Mucosa of gallbladder (tissue), 1 donor: ENCODE measurements at regions not wholly inside any gene's neighbourhood (a gene's known extent, or its start where the extent isn't known, plus 50 kb on each side); places are given as distances from the start of the nearest gene placed in this dataset.

Experiments
- DNase-seq: peaks from one replicate; pipeline ENCODE4 v3.0.0-alpha.2; 2020; ENCODE audit warnings: low spot score
- donor health status: DM: no; HTN: no; CAD: no.

DNA sequence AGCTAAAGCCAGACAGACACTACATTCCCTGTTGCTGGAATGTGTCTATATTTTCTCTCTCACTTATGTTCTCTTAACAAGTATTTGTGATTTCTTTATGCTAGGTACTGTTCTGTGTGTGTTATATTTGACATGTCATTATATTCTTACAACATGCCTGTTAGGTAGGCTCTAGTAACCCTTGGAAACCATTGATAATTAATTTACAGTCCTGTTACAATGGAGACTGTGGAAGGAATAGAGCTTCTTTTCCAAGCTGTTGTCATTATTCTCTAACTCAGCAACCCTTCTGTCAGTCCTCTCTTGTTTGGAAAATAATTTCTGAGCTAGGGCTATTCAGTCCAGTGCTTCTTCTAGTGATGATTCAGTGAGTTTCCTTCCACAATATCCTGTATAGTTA lies 419.1 kb upstream of the BOD1L1 start:
- no peak for DNase-seq

DNA sequence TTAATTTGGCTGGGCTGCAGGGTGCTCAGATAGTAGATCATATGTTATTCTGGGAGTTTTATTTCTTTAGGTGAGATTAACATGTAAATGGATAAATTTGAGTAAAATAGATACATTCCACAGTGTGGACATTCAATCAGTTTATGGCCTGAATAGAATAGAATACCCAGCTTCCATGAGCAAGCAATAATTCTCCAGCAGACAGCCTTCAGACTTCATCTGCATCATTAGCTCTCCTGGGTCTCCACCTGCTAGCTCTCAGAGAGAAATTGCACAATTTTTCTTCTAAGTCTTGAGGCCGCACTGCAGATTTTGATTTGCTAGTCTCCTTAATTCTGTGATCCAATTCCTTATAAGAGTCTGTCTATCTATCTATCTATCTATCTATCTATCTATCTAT lies 420.3 kb upstream of the BOD1L1 start:
- DNase-seq = no peak

- no peak for DNase-seq
Observed at GRCh38 chr4:14049946-14050345, 422.4 kb upstream of the BOD1L1 start.

GRCh38 chr4:14053291-14053690 lies 425.8 kb upstream of the BOD1L1 start:
- DNase-seq = no peak

GRCh38 chr4:14054391-14054790 lies 426.9 kb upstream of the BOD1L1 start:
- DNase-seq = no peak

DNA sequence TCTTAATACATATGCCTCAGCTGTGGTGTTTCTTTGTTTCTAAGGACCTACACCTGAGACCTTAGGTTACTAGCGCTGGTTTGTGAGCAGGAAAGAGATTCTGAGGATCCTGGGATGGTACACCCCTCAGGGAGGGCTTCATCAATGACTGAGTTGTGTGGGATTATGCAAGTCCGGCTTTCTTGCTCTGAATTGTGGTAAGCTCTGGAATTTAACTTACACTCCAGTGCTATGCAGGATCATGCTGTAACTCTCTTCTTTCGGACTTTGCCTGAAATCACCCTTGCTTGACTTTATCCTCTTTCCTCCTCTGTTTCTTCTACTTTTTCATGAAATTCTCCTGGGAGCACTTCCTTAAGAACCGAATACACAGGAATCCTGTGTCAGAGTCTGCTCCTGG lies 431.5 kb upstream of the BOD1L1 start:
- DNase-seq = no peak

- DNase-seq = no peak
Observed at GRCh38 chr4:14064984-14065383, 437.5 kb upstream of the BOD1L1 start.

GRCh38 chr4:14065406-14065805 lies 437.9 kb upstream of the BOD1L1 start:
- DNase-seq = no peak

GRCh38 chr4:14066979-14067378 lies 439.5 kb upstream of the BOD1L1 start:
- DNase-seq = no peak

- DNase-seq = no peak
Observed at GRCh38 chr4:14069886-14070285, 442.4 kb upstream of the BOD1L1 start.

DNA sequence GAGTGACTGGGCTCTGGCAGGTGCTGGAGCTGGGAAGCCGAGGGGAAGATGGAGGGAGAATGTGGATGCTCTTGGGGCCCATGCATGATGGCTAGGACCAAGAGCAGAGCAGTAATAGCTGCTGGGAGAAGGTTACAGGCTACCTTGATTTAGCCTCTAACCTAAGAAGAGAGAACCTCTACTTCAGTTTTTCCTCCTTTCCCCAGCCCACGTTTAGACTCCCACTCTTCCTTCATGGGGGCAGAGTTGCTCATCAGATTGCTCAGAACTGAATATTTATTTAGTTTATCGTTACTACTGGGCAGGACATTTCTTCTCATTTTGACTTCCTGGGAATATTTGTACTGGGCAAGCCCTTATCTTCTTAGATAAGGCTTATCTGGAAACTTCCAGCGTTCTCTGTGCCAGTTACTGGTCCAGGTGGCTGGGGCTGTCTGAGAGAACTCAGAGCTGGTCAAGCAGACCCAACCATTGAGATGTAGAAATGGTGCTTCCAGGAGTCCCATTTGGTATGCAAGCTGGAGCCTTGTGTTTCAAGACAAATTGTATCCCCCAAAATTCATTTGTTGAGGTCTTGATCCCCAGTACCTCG lies 442.9 kb upstream of the BOD1L1 start:
- DNase-seq = peak; percentile 18

DNA sequence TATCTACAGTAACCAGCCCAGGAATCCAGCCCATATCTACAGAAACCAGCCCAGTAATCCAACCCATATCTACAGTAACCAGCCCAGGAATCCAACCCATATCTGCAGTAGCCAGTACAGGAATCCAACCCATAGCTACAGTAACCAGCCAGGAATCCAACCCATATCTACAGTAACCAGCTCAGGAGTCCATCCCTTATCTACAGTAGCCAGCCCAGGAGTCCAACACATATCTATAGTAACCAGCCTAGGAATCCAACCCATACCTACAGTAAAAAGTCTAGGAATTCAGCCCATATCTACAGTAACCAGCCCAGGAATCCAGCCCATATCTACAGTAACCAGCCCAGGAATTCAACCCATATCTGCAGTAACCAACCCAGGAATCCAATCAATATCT lies 445.0 kb upstream of the BOD1L1 start:
- DNase-seq = no peak

DNA sequence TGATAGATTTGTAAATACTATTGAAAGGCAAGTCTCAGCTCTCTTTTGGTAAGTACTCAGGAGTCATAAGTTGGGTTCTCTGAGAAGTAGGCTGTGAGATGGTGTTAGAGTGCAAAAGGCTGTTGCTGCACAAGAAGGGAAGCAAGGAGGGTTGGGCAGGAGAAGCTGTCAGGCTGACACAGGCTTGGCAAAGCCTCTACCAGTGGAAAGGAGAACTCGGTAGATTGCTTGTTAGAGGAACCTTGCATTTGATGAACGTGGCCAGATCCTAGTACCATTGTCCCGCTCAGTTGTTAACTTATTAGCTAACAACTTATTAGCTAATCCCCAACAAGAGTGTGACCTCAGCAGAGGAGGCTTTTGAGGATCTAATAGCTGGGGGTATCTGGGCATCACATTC lies 449.3 kb upstream of the BOD1L1 start:
- no peak for DNase-seq

DNA sequence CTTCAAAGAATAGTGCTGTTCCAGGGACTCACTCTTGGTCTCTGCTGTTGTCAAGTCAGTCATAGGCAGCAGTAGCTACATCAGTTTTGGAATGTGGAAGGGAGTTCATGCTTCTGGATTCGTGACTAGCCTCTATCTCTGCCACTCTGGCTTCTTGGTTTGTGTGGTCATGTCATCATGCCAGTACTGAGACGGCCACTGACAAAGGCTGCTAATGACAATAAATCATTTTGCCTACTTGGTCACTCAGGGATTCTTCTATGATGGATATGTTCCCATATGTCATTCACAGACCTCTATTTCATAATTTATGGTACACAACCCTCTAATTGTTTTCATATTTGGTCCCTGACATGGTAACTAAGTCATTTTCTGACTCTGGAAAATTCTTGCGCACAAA lies 450.8 kb upstream of the BOD1L1 start:
- DNase-seq = no peak

- no peak for DNase-seq
Observed at GRCh38 chr4:14079601-14080000, 452.1 kb upstream of the BOD1L1 start.

GRCh38 chr4:14083150-14083549 lies 455.6 kb upstream of the BOD1L1 start:
- DNase-seq = no peak

DNA sequence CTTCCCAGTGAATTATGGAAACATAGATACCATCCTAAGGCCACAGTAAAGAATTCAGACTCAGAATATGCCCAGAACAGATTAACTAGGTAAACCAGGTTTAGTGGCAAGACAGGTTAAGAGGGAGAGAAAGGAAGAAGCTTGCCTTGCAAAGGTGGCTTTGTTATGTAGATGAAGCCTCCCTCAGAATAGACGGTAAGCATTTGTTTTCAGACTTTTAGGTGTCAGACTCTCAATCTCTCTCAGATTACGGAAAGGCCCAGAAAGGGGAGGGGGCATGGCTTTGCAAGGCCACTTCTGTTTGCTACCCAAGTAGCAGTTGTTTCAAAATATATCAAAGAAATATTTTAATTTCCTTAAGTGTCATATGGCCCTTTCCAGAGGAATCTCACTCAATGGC lies 457.1 kb upstream of the BOD1L1 start:
- DNase-seq = no peak

GRCh38 chr4:14087459-14087858 lies 459.9 kb upstream of the BOD1L1 start:
- DNase-seq = no peak

GRCh38 chr4:14087921-14088320 lies 460.4 kb upstream of the BOD1L1 start:
- DNase-seq = no peak

DNA sequence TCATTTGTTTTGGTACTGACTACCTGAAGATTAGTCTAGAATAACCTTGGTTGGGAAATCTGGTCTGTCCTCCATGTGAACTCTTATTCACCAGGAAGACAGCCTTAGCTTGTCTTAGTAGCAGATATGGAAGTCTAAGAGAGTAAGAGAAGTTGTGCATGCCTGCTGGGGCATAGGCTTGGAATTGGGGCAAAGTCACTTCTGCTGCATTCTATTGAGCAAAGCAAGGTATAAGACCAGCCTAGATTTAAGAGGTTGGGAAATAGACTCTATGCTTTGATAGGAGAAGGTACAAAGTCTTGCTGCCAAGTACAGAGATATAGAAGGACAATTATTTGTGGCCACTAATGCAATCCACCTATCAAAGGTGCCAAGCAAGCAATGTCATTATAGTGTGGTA lies 464.0 kb upstream of the BOD1L1 start:
- no peak for DNase-seq

DNA sequence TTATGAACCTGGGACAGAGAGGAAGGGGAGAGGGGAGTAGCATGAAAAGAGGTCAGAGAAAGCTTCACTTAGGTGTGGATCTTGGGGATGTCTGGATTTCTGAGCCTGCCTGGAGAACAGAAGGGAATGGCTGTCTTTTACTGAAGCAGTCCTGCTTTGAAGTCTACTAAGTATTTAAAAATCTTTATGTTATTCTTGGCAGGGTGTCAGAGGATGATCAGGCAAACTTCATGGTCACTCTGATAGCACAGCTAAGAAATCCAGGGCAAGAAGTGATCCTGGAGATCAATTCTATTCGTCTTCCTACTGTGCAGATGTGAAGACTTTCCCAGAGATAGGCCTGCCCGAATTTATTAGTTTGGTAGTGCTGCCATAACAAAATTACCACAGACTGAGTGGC lies 464.4 kb upstream of the BOD1L1 start:
- no peak for DNase-seq

- DNase-seq = no peak
Observed at GRCh38 chr4:14092741-14093140, 465.2 kb upstream of the BOD1L1 start.

GRCh38 chr4:14095831-14096230 lies 468.3 kb upstream of the BOD1L1 start:
- no peak for DNase-seq

DNA sequence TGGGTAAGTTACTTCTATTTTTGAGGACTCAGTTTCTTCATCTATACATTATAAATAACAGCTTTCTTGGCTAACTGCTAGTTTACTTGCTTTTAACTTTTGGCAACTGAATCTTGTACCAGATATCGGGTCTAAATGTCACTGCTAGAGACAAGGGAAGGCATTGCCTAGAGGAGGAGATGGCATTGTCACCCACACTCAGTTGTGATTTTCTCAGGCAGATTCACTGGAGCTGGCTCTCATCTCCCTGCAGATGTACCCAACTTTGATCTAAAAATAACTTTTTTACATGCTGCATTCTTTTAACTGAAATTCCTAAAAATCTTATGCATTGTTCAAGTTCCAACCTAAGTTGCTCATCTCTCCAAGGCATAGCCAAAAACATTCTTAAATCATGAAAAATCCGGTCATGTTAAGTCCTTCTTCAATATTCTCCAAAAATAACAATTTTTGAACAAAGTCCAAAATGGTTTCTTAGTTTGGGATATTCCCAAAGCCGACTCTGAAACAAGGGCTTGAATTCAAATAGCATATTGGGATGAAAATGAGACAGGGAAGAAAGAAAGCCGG lies 469.0 kb upstream of the BOD1L1 start:
- DNase-seq = no peak
